RCC 7860 (cell line): ENCODE measurements at regions not wholly inside any gene's neighbourhood (a gene's known extent, or its start where the extent isn't known, plus 50 kb on each side); places are given as distances from the start of the nearest gene placed in this dataset.
"Not testable (repeated sequence)": the region's sequence is repeated elsewhere in the genome, so short reads cannot be mapped to it uniquely, and the experiment has no call there.

Experiments used
- DNase-seq: peaks from one replicate; pipeline ENCODE4 v3.0.0-alpha.2; 2015; ENCODE audit warnings: low spot score
- FAIRE-seq: peaks from 2 replicates; lab custom pipeline; 2012; peaks lifted over from hg19 to GRCh38; lab: Jason Lieb, UNC

- not testable (repeated sequence) for FAIRE-seq, DNase-seq
Measured at GRCh38 chr4:121616449-121616848, 80.3 kb downstream of the ANXA5 start.

- DNase-seq (no peak), FAIRE-seq (no peak)
Measured at GRCh38 chr4:121614101-121614500, 82.7 kb downstream of the ANXA5 start.

- no peak for DNase-seq
- no peak for FAIRE-seq
Measured at GRCh38 chr4:121599049-121599448, 97.7 kb downstream of the ANXA5 start.

GRCh38 chr4:121597346-121597934 lies 99.3 kb downstream of the ANXA5 start:
- DNase-seq (peak; percentile 90), FAIRE-seq (peak; percentile 43)

GRCh38 chr4:121594796-121595526 lies 101.8 kb downstream of the ANXA5 start:
- FAIRE-seq: peak; percentile 56

GRCh38 chr4:121593760-121594159 lies 103.0 kb downstream of the ANXA5 start:
- FAIRE-seq: no peak
- no peak for DNase-seq

More at GRCh38 chr4:121594796-121595526, 101.8 kb downstream of the ANXA5 start:
- peak; percentile 86 for DNase-seq

GRCh38 chr4:121592257-121592656 lies 104.5 kb downstream of the ANXA5 start:
- FAIRE-seq, DNase-seq: not testable (repeated sequence)

- FAIRE-seq (no peak), DNase-seq (no peak)
Measured at GRCh38 chr4:121584836-121585235, 111.9 kb downstream of the ANXA5 start.

GRCh38 chr4:121583396-121583795 lies 113.4 kb downstream of the ANXA5 start:
- FAIRE-seq (no peak), DNase-seq (no peak)

GRCh38 chr4:121582296-121582695 lies 114.5 kb downstream of the ANXA5 start:
- DNase-seq (no peak), FAIRE-seq (no peak)

- FAIRE-seq, DNase-seq: not testable (repeated sequence)
Measured at GRCh38 chr4:121575392-121575791, 121.4 kb downstream of the ANXA5 start.

- DNase-seq (no peak), FAIRE-seq (no peak)
Measured at GRCh38 chr4:121574618-121575017, 122.2 kb downstream of the ANXA5 start.

- DNase-seq (no peak), FAIRE-seq (no peak)
Measured at GRCh38 chr4:121567748-121568147, 129.0 kb downstream of the ANXA5 start.

GRCh38 chr4:121564840-121565375 lies 131.9 kb downstream of the ANXA5 start:
- DNase-seq (no peak), FAIRE-seq (no peak)

- FAIRE-seq (no peak), DNase-seq (no peak)
Measured at GRCh38 chr4:121562811-121563210, 134.0 kb downstream of the ANXA5 start.

- DNase-seq (no peak), FAIRE-seq (no peak)
Measured at GRCh38 chr4:121555315-121556107, 141.3 kb downstream of the ANXA5 start.

- DNase-seq (no peak), FAIRE-seq (no peak)
Measured at GRCh38 chr4:121554382-121554781, 142.4 kb downstream of the ANXA5 start.

GRCh38 chr4:121551881-121552280 lies 144.9 kb downstream of the ANXA5 start:
- DNase-seq (no peak), FAIRE-seq (no peak)

GRCh38 chr4:121551271-121551670 lies 145.5 kb downstream of the ANXA5 start:
- DNase-seq (no peak), FAIRE-seq (no peak)

GRCh38 chr4:121541696-121542095 lies 155.1 kb downstream of the ANXA5 start:
- FAIRE-seq: no peak
- no peak for DNase-seq

- FAIRE-seq: no peak
- no peak for DNase-seq
Measured at GRCh38 chr4:121535351-121535750, 154.5 kb upstream of the QRFPR start.
